Right hindlimb (tissue), 1 donor: ENCODE measurements at regions not wholly inside any gene's neighbourhood (a gene's known extent, or its start where the extent isn't known, plus 50 kb on each side); places are given as distances from the start of the nearest gene placed in this dataset.

Source experiments
- DNase-seq: peaks from one replicate; pipeline ENCODE4 v3.0.0-alpha.2; 2018

- DNase-seq = no peak
Measured at GRCh38 chr9:3161912-3162311, 318.0 kb upstream of the PUM3 start.

GRCh38 chr9:3157011-3157410 lies 313.1 kb upstream of the PUM3 start:
- no peak for DNase-seq

DNA sequence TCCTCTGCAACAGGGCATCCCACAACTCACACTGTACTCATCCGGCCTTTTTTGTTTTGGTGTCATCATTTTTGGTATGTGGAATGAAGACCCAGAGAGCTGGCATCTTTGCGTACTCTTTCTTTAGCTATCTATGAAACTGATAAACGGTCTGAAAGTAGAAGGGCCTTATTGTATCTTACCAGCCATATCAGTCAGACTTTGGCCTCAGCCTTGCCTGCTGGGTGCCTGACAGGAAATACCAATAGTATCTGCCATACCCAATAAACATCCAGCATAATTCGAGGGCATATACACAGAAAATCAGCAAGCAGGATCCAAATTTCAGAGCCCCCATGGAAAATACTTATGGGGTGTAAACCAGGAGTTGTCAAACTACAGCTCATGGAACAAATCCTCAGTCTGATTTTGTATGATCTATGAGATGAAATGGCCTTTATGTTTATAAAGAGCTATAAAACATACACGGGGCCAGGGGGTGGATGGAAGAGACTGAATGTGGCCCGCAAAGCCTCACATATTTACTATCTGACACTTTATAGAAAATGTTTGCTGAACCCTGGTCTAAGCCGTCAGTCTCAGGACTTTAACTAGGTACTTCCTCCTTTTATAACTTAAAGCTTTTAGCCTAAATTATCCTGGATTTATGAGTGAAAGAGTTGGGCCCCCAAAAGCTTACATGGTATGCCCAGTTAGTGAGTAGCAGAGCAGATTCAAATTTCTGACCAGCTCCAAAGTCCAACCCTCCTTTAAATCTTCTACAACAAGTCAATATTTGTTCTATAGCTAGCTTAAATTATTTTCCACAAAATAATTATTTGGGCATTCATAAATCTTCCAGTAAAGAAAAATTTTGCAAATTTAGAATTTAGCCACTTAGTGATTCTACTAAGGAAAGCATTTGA lies 308.0 kb upstream of the PUM3 start:
- DNase-seq = no peak

DNA sequence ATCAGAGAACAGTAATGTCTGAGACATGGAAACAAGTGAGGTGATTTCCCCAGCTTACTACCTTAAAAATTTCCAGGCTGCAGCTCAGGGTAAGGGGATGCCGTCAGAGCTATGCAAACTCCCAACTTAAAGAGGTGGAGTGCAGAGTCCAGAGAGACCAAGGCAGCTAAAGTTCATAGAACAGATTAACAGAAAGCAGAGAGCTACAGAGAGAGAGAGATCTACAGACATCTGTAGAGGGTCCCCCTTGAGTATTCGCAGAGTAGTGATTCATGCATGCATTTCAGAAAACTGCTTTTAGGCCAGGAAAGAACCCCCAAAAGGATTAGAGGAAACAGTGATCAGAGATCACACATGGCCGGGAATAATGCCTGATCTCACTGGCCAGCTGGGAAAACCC lies 306.2 kb upstream of the PUM3 start:
- DNase-seq = peak; percentile 47

DNA sequence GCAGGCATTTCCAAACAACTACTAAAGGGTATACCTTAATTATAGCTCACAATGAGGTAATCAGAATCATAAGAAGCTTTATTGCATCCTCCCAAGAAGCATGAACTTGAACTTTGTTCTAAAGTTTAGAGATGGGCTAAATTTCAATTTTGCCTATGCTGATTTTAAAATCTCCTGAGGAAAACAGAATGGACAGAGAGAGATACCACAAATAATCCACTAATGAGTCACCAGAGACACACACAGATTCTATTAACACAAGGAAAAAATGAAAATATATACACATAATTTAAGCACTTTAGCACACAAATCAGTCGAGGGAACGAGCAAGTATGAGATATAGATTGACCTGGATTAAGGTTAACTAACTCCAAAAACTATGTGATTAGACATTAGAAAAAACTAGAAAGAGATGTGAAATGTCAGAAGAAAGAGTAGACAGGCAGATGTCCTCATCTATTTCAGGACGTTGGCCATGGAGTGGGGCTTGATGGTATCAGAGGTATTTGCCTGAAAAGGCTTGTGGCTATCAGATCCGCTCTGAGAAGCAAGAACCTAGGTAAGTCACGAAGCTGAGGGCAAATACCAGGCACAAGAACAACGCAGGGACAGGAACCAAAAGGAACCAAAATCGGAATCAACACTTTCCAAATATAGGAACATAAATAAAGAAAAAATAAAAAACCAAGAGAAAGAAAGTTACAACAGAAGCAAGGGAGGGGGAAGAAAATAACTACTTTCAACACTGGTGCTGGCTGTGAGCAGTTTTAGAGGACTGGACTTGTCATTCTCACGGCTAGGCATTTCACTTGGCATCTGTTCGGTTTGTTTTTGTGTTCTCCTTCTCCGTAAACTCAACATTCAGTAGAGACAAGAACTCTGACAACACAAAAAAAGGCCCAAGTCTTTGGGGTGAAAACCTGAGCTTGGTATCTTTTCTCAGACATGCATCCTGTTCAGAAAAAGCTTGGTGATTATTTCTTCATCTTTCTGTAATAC lies 294.6 kb upstream of the PUM3 start:
- no peak for DNase-seq

GRCh38 chr9:3137347-3137695 lies 293.4 kb upstream of the PUM3 start:
- no peak for DNase-seq

GRCh38 chr9:3136686-3137346 lies 292.9 kb upstream of the PUM3 start:
- no peak for DNase-seq

- DNase-seq = no peak
Measured at GRCh38 chr9:3136230-3136629, 292.3 kb upstream of the PUM3 start.

DNA sequence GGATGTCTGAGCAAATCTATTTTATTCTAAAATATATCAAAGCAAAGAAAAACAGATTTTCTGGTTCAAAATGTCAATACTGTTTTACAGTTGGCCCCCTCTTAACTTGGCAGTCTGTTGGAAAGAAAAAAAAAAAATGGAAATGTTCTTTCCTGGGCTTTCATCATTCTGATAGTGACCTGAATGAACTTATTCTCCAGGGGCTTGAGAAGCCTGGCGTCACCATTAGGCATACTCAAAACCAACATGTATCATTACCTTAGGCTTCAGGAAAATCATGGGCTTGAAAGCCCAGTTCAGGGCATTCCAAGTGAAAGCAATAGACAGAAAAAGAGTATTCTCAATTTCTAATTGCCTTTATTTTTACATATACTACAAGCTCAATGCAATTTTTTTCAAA lies 283.7 kb upstream of the PUM3 start:
- no peak for DNase-seq

DNA sequence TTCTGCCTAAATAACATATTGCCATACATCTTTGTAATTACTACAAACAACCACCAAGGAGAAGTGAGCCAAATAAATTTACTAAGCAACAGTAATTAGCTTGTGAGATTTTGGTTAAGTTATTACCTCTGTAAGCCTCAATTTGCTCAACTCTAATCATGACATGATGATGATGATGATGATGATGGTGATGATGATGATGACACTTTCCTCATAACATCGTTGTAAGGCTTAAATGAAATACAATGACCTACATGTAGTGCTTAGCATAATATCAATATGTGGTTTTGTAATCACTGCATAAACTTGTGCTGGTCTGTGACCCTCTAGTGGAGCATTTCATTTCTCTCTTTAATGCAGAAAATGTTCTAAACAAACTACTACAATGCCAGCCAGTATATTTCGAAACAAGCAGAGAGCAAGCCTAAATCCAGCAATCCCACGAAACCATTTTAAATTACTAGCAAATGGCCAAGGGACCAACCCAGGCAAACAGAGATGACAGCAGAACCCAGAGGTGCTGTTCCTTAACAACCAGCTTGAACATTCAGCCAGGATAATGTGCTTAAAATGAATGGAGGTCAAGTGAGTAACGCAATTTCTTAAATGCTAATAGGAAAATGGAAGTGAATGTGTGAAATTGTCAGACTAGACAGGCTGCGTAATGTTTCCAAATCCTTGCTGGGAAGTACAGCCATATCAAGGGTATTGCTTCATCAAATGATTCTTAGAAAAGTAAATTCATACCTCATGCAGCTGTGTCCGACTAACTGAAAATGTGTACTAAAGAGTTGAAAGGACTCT lies 281.9 kb upstream of the PUM3 start:
- peak; percentile 15 for DNase-seq

- DNase-seq = no peak
Measured at GRCh38 chr9:3124001-3124400, 280.1 kb upstream of the PUM3 start.

DNA sequence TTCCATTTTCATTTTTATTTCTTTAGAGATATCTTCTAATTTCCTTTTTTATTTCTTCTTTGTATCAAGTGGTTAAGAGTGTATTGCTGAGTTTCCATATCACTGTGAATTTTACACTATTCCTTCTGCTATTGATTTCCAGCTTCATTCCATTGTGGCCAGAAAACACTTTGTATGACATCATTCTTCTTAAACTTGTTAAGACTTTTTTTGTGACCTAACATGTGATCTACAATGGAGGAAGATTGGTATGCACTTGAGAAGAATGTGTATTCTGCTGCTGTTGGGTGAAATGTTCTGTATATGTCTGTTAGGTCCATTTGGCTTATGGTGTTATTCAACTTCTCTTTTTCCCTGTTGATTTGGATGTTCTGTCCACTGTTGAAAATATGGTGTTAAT lies 274.2 kb upstream of the PUM3 start:
- DNase-seq = no peak

- DNase-seq = no peak
Measured at GRCh38 chr9:3099646-3100045, 255.8 kb upstream of the PUM3 start.

- DNase-seq = no peak
Measured at GRCh38 chr9:3088219-3088618, 244.3 kb upstream of the PUM3 start.

GRCh38 chr9:3087697-3088096 lies 243.8 kb upstream of the PUM3 start:
- no peak for DNase-seq

DNA sequence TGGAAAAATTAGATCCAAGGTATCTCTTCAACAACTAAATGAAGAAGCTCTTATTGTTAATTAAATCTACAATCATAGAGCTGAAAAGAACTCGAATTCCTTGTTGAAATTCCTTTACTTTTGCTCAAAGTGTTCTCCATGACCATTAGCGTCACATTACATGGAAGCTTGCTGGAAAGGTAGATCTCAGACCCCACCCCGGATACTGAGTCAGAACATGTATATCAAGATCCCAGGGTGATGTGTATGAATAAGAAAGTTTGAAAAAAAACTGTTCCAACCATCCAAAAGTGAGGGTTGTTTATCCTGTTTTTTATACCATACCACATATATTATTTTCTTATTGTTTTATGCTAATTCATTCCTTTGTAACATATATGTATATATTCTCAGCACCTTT lies 237.1 kb upstream of the PUM3 start:
- DNase-seq = no peak

DNA sequence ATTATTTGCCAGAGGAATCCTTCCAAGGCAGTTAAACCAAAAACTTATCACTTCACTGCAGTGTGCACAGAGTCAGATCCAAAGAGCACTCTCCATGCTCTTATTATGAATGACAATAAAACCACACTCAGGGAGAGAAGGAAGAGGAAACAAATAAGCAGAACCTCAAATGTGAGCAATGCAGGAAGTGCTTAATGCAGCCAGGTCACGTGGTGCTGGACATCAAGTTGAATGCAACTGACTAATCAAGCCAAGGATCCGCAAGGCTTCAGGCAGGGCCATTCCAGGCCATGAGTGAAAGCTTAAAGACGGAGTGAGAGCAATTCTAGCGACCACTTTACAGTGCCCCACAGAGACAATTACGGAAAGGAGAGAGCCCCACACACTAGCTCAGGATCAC lies 230.4 kb upstream of the PUM3 start:
- no peak for DNase-seq

DNA sequence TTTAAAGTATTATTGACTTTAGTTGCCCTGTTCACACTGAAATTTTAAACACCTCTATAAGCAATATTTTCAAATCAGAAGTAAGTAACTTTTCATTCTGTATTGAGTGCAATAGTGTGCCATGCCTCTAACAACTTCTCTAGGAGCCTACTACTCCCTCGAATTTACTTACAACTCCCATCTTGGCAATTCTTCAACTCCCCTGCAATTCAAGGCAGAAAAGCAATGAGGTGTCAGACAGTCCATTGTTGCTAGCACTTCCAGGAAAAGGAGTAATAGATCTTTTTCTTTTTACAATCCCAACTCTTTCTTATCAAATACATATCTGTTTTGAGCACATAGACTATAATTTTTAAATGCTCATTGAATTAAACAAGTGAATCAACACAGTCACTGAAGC lies 222.7 kb upstream of the PUM3 start:
- DNase-seq = no peak

DNA sequence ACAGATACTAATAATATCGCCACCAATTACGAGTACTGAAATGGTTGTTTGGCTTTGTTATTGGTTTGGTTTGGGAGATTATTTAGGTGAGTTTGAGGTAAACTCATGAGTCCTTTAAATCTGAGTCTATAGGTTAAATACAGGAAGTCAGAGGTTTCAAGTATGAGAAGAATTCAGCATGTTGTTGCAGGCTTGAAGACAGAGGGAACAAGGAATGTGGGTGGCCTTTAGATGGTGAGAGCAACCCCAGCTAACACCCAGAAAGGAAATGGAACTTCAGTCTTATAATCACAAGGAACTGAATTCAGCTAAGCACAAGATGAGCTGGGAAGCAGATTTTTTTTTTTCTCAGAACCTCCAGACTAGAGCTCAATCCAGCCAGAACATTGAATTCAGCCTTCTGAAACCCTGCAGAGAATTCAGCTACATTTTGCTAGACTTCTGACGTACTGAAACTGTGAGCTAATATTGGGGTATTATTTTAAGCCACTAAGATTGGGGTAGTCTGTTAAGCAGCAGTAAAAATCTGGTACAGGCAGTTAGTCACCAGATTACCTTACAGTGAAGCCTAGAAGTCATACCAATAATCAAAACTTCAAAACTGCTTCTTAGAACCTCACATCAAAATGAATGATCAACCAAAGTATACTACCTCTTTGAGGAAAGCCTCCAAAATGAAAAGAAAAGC lies 216.0 kb upstream of the PUM3 start:
- no peak for DNase-seq

- no peak for DNase-seq
Measured at GRCh38 chr9:3058409-3058808, 214.5 kb upstream of the PUM3 start.

DNA sequence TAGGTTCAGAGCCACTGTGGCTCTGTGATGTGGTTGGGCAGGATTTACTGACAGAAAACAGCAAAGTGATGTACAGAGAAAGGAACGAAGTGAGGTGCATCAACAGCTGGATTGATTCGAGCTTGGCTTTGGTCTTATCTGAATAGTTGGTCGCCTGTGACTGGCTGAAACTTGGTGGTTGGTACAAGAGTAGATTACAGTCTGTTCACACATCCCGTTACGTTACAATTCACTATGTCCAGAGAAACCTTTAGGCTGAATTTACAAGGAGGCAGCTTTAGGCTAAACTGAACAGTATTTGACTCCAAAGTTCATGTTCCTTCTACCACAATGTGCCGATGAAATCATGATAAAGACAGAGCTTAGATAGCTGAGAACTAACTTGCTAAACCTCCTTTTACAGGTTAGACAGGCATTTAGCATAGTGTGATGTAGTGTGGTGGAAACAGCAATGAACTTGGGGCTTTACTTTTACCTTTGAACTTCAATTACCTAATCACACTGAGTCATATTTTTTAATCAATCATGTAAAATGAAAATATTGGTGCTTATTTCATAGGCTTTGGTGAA lies 210.2 kb upstream of the PUM3 start:
- DNase-seq = no peak

DNA sequence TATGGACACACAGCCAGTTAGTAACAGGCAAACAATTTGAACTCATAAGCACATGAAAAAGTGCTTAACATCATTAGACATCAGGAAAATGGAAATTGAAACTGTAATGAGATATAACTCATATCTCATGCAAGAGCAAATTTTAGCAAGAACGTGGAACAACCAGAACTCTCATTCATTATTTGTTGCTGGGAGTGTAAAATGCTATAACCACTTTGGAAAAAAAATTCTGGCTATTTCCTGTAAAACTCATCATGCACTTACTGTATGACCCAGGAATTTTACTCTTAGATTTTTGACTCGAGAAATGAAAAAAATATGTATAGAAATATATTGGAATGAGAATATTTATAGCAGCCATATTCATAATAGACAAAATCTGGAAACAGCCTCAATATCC lies 205.7 kb upstream of the PUM3 start:
- DNase-seq = no peak
